HG03103 (cell line): ENCODE measurements at regions not wholly inside any gene's neighbourhood (a gene's known extent, or its start where the extent isn't known, plus 50 kb on each side); places are given as distances from the start of the nearest gene placed in this dataset.

Experiments
- ATAC-seq: cut with Tn5 transposase; IDR thresholded peaks from one replicate; pipeline ENCODE4 v1.9.1; 2021; ENCODE audit warnings: low read depth; ENCODE audit not compliant: unreplicated experiment

DNA sequence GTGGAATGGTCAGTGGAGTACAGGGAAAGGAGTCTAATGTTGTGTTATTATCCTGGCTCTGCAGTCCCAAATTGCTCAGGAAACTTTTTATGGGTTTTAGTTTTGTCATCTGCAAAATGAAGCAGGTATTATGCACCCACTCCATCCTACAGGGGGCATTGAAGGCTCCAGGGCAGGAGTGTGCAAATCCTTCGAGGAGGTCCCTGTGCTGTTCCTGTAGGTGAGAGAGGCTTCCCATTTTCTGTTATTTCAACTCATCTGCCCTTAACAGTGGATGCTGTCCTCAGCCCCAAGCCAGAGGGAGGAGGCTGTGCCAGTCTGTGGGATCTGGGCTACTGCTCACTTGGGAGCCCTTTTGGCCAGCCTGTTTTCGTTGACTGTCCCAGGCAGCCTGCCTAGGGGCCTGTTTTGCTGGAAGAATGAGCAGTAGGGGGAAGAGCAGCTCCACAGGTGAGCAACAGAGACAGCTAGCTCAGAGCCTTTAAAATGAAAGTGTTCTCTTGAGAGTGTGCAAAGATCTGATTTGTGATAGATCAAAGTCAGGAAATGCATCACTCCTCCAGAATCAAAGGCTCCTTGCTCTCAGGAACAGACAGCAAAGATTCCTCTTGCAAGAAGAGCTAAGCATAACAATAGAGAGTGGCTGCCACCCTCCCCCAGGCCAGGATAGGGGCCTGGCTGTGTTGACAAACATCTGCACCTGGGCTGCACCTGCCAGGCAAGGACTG, 317.6 kb upstream of the PROX1 start:
- no peak for ATAC-seq

GRCh38 chr1:213670692-213671023, 317.1 kb upstream of the PROX1 start:
- ATAC-seq, result no peak

- no peak for ATAC-seq
These were observed 312.7 kb upstream of the PROX1 start for GRCh38 chr1:213675043-213675442.

- no peak for ATAC-seq
These were observed 311.0 kb upstream of the PROX1 start for GRCh38 chr1:213676736-213677135.

GRCh38 chr1:213678348-213678747, 309.4 kb upstream of the PROX1 start:
- no peak for ATAC-seq

DNA sequence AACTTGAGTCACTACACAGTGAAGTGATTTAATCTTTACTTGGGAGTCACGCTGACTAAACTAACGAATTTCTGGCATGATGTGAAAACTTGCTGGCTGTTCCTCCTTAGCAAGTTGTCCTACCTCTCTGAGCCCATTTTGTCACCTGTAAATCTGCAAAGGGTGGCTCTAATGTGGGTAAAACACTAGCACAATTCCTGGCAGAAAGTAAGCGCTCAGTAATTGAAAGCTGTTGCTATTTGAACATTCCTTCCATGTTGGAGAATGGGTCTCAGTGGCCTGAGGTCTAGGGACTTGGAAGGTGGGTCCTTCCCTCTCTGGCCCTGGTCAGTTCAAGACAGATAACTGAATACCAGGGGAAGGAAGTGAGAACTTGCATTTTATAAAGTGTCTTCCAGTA, 309.0 kb upstream of the PROX1 start:
- ATAC-seq, result no peak

DNA sequence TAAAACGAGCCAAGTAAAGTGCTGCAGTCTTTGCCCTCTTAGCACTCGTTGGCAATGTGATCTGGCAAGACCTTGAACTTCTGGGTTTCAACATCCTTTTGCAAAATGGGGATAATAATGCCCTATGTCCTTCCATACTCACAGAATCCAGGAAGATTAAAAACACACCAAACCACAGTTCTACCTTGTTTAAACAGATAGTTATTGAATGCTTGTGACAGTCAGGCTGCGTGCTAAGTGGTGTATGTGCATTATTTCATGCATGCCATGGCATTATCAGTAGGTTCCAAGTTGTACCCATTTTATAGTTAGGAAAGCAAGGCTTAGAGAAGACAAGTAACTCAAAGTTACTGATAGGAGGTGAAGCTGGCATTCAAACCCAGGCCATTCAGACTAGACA, 308.6 kb upstream of the PROX1 start:
- no peak for ATAC-seq

DNA sequence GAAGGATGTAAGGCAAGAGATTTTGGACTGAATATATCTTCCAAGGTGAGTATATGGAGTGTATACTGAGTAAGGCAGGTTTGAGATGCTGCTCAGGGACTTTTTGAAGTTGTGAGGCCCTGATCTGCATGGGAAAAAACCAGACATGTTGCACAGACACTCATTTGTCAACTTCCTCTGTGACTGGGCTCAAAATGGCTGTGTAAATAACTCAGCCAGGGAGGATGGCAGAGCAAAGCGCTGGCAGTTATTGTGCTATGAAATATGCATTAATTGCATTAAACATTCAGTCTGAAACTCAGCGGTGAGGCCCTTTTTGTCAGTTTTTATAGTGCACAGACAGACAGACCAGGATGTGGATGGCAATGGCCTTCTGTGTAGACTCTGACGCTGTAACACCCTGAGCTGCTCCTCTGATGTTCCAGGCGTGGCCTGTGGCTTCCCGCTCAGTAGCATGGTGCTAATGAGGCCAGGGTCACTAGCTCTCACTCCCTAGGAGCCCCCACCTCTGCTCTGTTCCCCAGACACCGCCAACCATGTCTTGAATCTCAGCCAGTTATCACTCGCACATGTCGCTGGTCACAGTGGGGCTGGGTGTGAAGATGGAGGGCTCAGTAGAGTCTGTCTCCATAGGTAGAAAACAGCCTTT, 307.0 kb upstream of the PROX1 start:
- ATAC-seq, result no peak

DNA sequence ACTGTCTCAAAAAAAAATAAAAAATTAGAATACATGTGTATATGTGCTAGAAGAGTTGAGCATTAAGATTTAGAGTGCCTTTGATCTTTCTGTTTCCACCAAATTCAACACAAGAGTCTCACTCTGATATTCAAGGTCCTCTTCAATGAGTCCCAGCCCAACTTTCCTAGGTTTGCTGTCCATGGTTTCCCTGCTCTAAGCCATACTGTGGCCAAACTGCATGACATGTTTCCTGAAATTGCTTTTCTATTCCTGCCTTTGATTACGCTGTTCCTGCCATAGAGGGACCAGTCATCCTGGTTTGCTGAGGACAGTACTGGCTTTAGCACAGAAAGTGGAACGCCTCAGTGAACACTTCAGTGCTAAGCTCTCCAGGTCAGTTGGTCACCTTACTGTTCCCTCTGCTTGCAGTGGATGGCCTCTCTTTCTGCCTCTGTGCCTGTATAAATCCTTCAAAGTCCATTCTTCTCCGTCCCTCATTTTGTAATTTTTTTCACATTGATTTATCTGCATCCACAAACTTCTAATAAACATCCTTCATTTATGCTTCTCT, 305.9 kb upstream of the PROX1 start:
- no peak for ATAC-seq

GRCh38 chr1:213683529-213683928, 304.2 kb upstream of the PROX1 start:
- ATAC-seq, result no peak

GRCh38 chr1:213684454-213684853, 303.3 kb upstream of the PROX1 start:
- no peak for ATAC-seq

DNA sequence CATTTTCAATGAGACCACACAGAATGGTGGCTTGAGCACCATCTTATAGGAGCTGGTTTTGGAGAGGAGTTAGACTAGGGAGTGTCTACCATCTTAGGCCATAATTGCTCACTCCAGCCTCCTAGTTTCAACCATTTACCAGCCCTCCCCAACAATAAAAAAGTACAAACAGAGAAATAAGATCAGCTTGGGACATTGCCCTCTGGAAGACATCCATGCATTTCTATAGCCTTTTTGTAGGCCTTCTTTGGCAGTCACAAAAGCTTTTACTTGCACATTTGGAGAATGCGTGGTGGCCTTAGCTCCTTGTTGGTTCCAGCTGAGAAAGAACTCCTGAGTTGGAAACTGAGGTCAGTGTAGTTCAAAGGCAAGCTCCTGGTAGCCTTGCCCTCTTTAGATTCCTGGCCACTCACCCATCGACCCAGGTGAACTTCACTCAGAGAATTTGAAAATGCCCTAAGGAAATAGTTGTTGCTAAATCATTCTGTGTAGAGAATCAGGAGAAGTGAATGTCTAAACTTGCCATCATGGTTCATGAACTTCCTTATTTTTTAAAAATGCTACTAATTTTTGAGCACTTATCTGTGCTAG, 301.7 kb upstream of the PROX1 start:
- no peak for ATAC-seq

GRCh38 chr1:213686983-213687382, 300.8 kb upstream of the PROX1 start:
- no peak for ATAC-seq

DNA sequence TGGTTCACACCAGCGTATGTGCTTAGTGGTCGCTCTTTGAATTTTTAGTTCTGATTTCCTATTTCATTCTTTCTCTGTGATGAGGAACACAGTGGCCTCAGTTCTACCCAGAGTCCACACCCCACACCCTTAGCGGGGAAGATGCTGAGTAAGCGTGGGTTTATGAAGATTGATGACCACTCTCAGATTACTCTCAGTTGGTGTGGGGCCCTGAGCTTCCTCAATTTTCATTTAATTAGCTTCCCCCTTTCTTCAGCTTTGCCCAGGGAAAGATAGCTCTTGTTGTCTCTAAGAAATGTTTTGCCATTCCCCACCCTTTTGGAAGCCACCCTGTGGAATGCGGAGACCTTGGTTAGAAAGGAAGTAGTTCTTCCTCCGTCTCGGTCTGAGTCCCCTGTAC, 299.9 kb upstream of the PROX1 start:
- ATAC-seq, result no peak

GRCh38 chr1:213688655-213689054, 299.1 kb upstream of the PROX1 start:
- ATAC-seq, result no peak

DNA sequence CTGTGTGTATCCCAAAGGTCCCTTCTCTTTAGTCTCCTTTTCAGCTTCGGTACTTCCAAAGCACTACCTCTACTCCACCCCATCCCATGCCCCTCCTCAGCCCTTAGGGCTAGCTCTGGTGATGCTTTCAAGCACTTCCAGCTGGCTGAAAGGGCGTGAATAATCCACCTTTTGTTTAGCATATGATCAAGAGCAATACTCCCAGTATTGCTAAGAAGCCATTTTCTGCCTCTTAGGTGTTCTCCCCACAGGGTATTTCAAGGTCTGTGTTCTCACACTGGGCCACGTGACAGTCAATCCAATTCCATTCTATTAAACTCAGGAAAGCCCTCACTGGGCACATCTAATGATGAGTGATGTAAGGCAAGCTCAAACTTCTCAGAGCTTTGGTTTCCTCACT, 298.5 kb upstream of the PROX1 start:
- ATAC-seq, result no peak

DNA sequence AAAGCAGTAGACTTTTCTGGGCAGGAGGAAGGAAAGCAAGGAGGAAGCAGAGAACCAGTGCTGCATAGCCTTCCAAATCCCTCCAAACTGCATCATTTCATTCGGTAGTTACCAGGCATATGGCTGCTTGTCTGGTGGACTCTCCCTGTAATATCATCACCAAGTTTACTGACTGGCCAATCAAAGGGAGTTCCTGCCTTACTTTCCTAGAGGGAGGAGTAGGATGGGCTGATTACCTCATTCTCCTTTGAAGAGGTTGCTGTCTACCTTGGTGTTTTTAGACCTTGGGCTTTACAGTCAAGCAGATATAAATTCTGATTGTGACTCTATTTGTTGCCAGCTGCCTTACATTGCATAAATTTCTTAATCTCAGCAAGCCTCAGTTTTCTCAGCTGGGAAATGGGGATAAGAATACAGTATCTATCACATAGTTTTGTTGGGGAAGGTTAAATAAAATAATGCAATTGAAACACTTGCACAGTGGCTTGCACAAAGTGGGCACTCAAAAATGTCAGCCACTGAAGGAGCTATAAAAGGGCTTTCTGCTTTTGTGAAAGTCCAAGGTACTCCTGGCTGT, 297.3 kb upstream of the PROX1 start:
- no peak for ATAC-seq

GRCh38 chr1:213692321-213692720, 295.5 kb upstream of the PROX1 start:
- ATAC-seq, result no peak

DNA sequence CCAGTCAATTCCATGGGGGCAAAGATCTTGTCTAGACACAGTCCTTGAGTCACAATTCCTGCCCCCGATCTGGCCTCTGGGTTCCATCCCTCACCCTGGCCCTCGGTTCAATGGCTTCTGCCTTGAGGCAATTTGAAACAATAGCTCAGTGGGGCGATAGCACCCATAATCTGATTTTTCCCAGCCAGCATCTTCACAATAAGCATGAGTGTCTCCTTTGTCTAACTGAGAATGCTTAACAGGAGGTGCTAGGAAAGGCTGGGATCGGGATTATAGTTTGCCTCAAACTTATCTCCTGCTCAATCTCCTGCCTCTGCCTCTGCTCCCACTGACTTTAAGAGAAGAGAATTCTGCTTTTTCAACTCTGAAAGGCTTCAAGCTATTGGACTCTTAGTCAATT, 293.9 kb upstream of the PROX1 start:
- no peak for ATAC-seq

DNA sequence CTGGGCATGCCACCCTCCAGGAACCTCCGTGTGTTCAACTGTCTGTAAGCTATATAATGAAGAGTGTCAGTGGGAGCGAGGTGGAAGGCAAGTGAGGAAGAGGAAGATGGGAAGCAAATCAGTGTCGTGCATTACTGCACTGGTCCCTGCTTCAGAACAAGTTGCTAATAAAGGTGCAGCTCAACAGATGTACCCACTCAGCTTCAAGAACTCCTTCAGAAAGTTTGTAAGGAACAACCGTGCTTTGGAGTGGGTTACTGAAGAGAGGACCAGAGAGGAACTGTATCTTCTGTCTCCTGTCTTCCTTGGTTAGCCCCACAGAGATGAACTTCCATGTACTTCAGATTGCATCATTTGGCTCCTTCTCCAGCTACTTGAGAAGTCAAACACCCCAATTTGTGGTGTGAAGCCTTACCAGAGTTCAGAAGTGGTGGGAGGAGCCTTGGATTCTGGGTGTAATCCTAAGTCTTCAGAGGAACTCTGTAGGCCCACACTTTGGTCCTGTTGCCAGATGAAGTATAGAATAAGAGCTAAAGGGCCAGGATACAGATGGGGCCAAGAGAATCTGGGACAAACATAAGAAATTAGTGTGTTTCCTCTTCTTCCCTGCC, 290.5 kb upstream of the PROX1 start:
- no peak for ATAC-seq

DNA sequence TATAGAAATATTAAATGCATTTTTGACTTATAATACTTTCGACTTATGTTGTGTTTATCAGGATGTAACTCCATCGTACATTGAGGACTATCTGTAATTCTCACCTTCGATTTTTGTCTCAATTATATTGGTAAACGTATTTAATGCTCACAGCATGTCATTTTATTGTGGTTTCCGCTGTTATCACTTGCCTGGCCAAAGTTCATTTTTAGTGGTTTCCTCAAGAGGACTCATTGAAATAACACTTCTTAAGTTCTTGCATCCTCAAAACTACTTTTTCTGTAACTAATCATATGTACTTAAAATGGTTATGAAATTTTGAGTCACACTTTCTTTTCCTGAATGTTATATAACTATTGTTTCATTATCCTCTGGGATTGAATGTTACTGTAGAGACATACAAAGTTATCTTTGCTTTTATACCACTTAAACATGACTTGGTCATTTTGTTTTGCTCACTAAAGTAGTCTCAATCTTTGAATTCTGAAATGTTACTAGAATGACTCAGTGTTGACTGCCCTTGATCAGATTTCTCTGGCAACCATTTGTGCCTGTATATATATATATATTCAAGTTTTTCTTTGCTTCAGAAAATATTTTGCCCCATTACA, 289.6 kb upstream of the PROX1 start:
- ATAC-seq, result no peak
